LNCaP clone FGC (cell line): ENCODE measurements at regions not wholly inside any gene's neighbourhood (a gene's known extent, or its start where the extent isn't known, plus 50 kb on each side); places are given as distances from the start of the nearest gene placed in this dataset.

Experiments
- DNase-seq: peaks from one replicate; pipeline ENCODE4 v3.0.0-alpha.2; 2011; ENCODE audit warnings: low read depth
- H3K4me3 ChIP-seq: 2 replicates; pipeline ENCODE4 v1.5.1; 2011; ENCODE audit warnings: mild to moderate bottlenecking, low read depth, low read length, control low read depth
- CTCF ChIP-seq: IDR thresholded peaks from 2 replicates; pipeline ENCODE4 v1.5.1; 2012; ENCODE audit warnings: mild to moderate bottlenecking; ENCODE audit not compliant: control insufficient read depth, insufficient read depth; ENCODE audit errors: extremely low read depth

- TF ChIP-seq CTCF = no peak
- no peak overlapping the region for H3K4me3 ChIP-seq
- DNase-seq = no peak
Observed at GRCh38 chr20:40758790-40759189, 69.8 kb upstream of the MAFB start.

GRCh38 chr20:40760399-40760798 is 71.4 kb upstream of the MAFB start:
- H3K4me3 ChIP-seq = no peak overlapping the region
- no peak for DNase-seq
- no peak for TF ChIP-seq CTCF

- H3K4me3 ChIP-seq = no peak overlapping the region
- TF ChIP-seq CTCF = no peak
- DNase-seq = no peak
Observed at GRCh38 chr20:40763646-40764295, 74.7 kb upstream of the MAFB start.

- DNase-seq = no peak
- no peak for TF ChIP-seq CTCF
- no peak overlapping the region for H3K4me3 ChIP-seq
Observed at GRCh38 chr20:40765814-40766480, 76.9 kb upstream of the MAFB start.

GRCh38 chr20:40766790-40767614 is 78.0 kb upstream of the MAFB start:
- TF ChIP-seq CTCF = no peak
- no peak overlapping the region for H3K4me3 ChIP-seq
- DNase-seq = no peak

- DNase-seq = no peak
- no peak overlapping the region for H3K4me3 ChIP-seq
- TF ChIP-seq CTCF = no peak
Observed at GRCh38 chr20:40767615-40767924, 78.5 kb upstream of the MAFB start.
